NCI-H1105 (cell line): ENCODE measurements at regions not wholly inside any gene's neighbourhood (a gene's known extent, or its start where the extent isn't known, plus 50 kb on each side); places are given as distances from the start of the nearest gene placed in this dataset.

Source experiments
- DNase-seq: peaks from one replicate; lab custom pipeline; 2025; lab: John Stamatoyannopoulos, UW

- DNase-seq: no peak
Measured at GRCh38 chr14:104370256-104370870, 209.2 kb upstream of the C14orf180 start.

DNA sequence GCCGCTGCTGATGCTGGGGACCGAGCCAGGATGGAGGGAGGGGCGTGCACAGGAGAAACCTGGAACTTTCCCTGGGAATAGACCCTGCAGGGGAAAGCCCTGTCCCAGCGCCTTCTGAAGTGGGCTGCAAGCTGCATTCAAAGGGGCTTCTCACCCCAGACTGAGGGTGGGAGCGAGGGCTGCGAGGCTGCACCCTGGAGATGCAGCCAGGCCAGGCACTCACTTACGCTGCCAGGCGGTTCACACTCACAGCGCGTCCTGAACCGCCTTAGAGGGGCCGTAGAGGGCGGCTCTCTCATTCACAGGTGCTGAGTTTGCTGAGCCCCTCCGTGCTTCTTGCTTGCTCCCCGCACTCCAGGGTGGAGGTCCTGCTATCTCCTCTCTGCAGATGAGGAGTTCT, 208.5 kb upstream of the C14orf180 start:
- no peak for DNase-seq

- DNase-seq: no peak
Measured at GRCh38 chr14:104371917-104372316, 207.6 kb upstream of the C14orf180 start.

DNA sequence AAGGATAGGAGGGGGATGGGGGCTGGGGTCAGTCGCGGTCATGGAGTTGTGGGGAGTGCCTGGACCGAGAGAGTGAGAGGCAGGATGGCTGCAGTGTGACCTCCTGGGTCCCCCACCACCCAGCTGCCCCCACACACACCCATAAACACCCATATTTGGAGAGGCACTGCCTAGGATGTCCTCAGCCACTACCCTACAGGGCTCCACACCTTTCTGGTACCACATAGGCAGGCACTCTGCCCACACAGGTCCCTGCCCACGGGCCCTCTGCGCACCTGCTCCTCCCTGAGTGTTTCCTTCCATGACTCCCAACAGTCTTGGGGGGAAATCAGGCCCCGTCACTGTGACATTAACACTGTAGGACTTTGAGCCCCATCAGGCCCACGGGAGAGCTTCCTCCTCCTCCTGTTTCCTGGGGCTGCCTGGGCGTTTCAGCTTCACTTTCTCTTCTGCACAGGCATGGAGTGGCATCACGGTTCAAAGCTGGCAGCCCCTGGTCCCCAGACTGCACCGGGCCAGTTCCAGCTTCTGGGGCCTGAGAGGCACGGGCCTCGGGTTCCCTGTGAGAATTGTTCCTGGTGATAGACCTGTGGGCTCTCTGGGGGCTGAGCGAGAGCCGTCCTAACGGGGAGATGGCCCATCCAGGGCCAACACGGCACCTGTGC, 207.0 kb upstream of the C14orf180 start:
- no peak for DNase-seq

- DNase-seq: no peak
Measured at GRCh38 chr14:104373055-104373854, 206.3 kb upstream of the C14orf180 start.

GRCh38 chr14:104373855-104374717, 205.5 kb upstream of the C14orf180 start:
- no peak for DNase-seq

GRCh38 chr14:104374718-104375080, 204.9 kb upstream of the C14orf180 start:
- no peak for DNase-seq

GRCh38 chr14:104375551-104376201, 203.9 kb upstream of the C14orf180 start:
- DNase-seq: no peak

GRCh38 chr14:104376202-104377140, 203.1 kb upstream of the C14orf180 start:
- DNase-seq: no peak

GRCh38 chr14:104377256-104377655, 202.3 kb upstream of the C14orf180 start:
- DNase-seq: no peak

DNA sequence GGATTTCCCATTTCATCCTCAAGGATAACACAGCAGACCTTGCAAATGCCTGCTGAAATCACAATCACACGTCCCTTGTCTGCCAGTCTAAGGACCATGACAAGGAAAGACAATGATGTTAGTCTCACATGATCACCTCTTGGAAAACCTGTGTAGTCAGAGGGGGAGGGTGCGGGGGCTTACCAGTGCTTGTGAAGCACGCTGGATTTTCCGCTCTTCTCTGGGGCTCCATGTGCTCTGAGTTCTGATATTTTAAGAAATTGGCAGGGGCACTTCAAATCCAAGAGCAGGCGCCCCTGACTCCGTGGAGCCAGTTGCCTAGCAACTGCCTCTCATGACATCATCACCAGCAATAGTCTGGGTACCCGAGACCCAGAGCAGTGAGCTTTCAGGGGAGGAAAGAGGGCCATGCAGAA, 200.9 kb upstream of the C14orf180 start:
- no peak for DNase-seq

- no peak for DNase-seq
Measured at GRCh38 chr14:104382361-104383087, 197.0 kb upstream of the C14orf180 start.

- DNase-seq: peak; percentile 70
Measured at GRCh38 chr14:104383088-104383995, 196.2 kb upstream of the C14orf180 start.

GRCh38 chr14:104383996-104384775, 195.4 kb upstream of the C14orf180 start:
- DNase-seq: peak; percentile 86

DNA sequence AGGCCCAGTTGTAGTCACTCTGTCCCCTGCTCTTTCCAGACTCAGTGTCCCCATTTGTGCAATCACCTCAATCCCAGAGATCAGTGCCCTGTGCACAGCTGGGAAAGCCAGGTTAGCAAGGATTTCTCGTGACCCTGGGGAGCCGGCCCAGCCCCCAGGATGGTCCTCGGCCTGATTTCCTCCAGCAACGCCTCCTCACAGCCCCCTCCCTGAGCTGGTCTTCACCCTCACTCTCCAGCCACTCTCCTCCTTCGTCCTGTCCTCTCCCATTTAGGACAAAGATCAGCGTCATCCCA, 194.8 kb upstream of the C14orf180 start:
- no peak for DNase-seq

- DNase-seq: no peak
Measured at GRCh38 chr14:104385111-104385510, 194.5 kb upstream of the C14orf180 start.

- no peak for DNase-seq
Measured at GRCh38 chr14:104385531-104386101, 193.9 kb upstream of the C14orf180 start.
